Body of pancreas (tissue), 4 donors: ENCODE measurements at regions not wholly inside any gene's neighbourhood (a gene's known extent, or its start where the extent isn't known, plus 50 kb on each side); places are given as distances from the start of the nearest gene placed in this dataset.

Experiments
- ATAC-seq: fragments of 150-250 bp; one replicate; pipeline ENCODE4 v1.9.1; 2016
- DNase-seq, 4 donors: peaks; one replicate each; pipeline ENCODE4 v3.0.0-alpha.2; 2019
- H3K27ac ChIP-seq, 4 donors: fragments of 200-600 bp; sonication (generic); 1 replicate in 3 of 4; 2 replicates in 1 of 4; pipeline versions ENCODE4 v1.5.1 to v1.6.1; 2016 to 2019; ENCODE audit warnings: mild to moderate bottlenecking in 1 of 4, mixed read lengths in 1 of 4, moderate library complexity in 1 of 4
- H3K27me3 ChIP-seq, 2 donors: fragments of 200-600 bp; sonication (generic); one replicate each; pipeline ENCODE4 v1.6.0; 2016; ENCODE audit warnings: mild to moderate bottlenecking in 1 of 2
- H3K36me3 ChIP-seq, 2 donors: fragments of 200-600 bp; sonication (generic); replicated peaks in 1 of 2; 2 replicates each; pipeline ENCODE4 v1.5.1; 2016; ENCODE audit warnings: low read depth in 2 of 2; ENCODE audit not compliant: insufficient read depth in 1 of 2
- H3K4me1 ChIP-seq: fragments of 200-600 bp; sonication (generic); one replicate; pipeline ENCODE4 v1.6.0; 2016
- H3K4me3 ChIP-seq, 2 donors: fragments of 200-600 bp; sonication (generic); 1 replicate in 1 of 2; 2 replicates in 1 of 2; pipeline ENCODE4 v1.5.1; 2016 to 2019
- H3K9me3 ChIP-seq, 3 donors: fragments of 200-600 bp; sonication (generic); 1 replicate in 2 of 3; 2 replicates in 1 of 3; pipeline ENCODE4 v1.5.1; 2016
- POLR2A ChIP-seq, 3 donors: fragments of 450-650 bp; IDR thresholded peaks; one replicate each; pipeline ENCODE4 v1.6.1; 2016; ENCODE audit warnings: antibody characterized with exemption in 3 of 3, mild to moderate bottlenecking in 2 of 3
- WGBS, 2 donors: methylation state at CpG; one replicate each; pipeline ENCODE4 v1.1.5; 2017; 5-methylcytosine and 5-hydroxymethylcytosine counted together
- intact Hi-C: fragments of 100-400 bp; cut with DNase I; formaldehyde crosslinking; loops from one replicate; pipeline ENCODE4 v1.15.1; 2023
- TF ChIP-seq, protein P1 (sequence below), 7 experiments: fragments of 450-650 bp in 4 of 7; fragments of 200-600 bp in 3 of 7; sonication (generic) in 3 of 7; IDR thresholded peaks; one replicate each; pipeline ENCODE4 v1.5.1; 2016 to 2019; ENCODE audit warnings: antibody characterized with exemption in 7 of 7

DNA sequence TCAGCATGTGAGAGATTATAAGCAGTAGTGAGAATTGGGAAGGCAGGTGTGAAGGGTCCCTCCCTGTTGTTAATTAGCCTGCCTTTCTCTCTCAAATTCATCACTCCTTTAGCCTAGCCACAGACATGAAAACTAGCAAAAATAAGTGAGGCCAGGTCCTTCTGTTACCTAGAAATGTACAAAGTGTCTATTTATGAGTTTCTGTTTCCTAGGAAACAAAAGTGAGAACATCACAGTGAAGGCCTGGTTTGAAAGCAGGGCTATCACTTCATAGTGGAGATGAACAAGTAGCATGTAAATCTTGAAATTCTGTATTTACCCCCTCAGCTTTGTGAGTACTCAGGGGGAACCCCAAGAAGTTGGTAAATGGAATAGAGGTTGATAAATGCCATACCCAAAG, 78.2 kb upstream of the UMPS start:
- Histone ChIP-seq H3K4me1 (no peaks in the 10 kb centered on the region), H3K9me3 (no peaks in the 10 kb centered on the region), H3K27ac (no peak overlapping the region), H3K4me3 (no peak overlapping the region), H3K27me3 (no peaks in the 10 kb centered on the region), H3K36me3 (peaks cover 0 to 4% of the 10 kb centered on the region in 2 donors)
- intact Hi-C loops: no loop called here
- TF ChIP-seq POLR2A (IDR thresholded peaks at IDR 0.05): no peak
- TF ChIP-seq, protein P1, sequence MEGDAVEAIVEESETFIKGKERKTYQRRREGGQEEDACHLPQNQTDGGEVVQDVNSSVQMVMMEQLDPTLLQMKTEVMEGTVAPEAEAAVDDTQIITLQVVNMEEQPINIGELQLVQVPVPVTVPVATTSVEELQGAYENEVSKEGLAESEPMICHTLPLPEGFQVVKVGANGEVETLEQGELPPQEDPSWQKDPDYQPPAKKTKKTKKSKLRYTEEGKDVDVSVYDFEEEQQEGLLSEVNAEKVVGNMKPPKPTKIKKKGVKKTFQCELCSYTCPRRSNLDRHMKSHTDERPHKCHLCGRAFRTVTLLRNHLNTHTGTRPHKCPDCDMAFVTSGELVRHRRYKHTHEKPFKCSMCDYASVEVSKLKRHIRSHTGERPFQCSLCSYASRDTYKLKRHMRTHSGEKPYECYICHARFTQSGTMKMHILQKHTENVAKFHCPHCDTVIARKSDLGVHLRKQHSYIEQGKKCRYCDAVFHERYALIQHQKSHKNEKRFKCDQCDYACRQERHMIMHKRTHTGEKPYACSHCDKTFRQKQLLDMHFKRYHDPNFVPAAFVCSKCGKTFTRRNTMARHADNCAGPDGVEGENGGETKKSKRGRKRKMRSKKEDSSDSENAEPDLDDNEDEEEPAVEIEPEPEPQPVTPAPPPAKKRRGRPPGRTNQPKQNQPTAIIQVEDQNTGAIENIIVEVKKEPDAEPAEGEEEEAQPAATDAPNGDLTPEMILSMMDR (IDR thresholded peaks at IDR 0.05): no peak
- ATAC-seq: no peak
- no peak for DNase-seq

DNA sequence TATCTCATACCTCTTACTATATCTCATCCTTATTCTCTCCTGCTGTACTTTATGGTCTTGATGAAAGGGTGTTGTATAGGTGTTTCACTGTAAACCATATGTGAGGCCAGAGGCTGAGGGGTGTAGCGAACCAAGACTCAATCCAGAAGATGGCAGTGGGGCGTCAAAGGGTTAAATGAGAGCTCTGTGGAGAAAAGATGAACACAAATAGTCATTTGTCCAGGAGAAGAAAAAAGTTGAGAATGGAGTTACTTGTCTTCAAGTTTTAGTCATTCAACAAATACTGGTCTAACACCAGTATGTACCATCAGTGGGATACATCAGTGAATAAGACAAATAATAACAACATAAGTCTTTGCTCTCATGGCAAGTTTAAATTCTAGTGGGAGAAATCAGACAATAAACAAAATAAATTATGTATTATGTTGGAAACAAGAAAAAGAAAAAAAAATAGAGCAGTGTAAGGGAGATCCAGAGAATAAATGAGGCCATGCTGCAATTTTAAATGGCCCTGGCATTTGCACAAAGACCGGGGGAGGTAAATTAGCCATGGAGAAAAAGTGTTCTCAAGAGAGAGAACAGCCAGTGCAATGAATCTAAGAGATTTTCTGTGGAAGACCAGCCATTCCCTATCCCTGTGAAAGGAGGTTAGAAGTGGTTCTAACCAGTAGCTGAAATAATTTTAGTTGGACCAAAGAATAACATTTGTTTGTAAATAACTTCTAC, 77.0 kb upstream of the UMPS start:
- Histone ChIP-seq H3K27ac (no peak overlapping the region), H3K27me3 (no peaks in the 10 kb centered on the region), H3K36me3 (peaks cover 0 to 6% of the 10 kb centered on the region in 2 donors), H3K9me3 (no peaks in the 10 kb centered on the region), H3K4me1 (no peaks in the 10 kb centered on the region), H3K4me3 (no peak overlapping the region)
- no peak for DNase-seq
- intact Hi-C loops: no loop called here
- 71 to 80% methylated on average over 3 of the region's 3 CpGs for WGBS, 2 donors
- ATAC-seq: no peak
- TF ChIP-seq, protein P1 (IDR thresholded peaks at IDR 0.05): no peak
- no peak for TF ChIP-seq POLR2A (IDR thresholded peaks at IDR 0.05)

DNA sequence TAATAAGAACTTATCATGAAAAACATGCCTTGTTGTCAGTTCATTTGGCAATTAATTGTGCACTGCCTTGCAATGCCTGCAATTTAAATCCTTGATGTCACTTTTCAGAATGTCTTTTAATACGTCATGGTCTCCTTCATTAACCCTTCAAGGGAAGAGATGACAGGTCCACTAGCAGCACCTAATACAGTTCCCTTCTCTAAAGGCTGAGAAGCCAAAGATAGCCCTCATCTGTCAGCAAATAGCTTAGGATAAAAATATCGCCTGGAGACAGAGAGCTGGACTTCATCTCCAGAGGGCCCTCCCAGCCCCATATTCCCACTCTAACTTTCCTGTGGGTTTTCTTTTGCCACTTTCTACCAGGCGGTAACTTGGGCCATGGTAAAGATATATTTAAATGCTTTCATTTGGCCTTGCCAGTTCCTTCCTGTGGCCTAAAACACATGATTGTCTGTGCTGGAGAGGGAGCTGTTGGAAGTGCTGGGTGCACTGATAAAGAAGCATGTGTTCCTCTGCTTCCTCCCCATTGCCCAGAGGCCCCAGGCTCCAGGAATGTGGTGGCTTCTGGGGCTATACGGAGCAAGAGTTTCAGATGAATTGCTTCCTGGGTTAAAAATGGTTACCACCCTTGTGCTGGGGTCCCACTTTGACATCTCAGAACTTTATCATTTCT, 76.3 kb upstream of the UMPS start:
- peaks cover 0 to 12% of the 10 kb centered on the region in 2 donors for H3K36me3 ChIP-seq
- H3K4me3 ChIP-seq: no peak overlapping the region
- H3K27me3 ChIP-seq: no peaks in the 10 kb centered on the region
- DNase-seq: no peak
- intact Hi-C loops: no loop called here
- H3K27ac ChIP-seq: no peak overlapping the region
- 72 to 82% methylated on average over 4 of the region's 4 CpGs for WGBS, 2 donors
- no peaks in the 10 kb centered on the region for H3K4me1 ChIP-seq
- TF ChIP-seq, protein P1 (IDR thresholded peaks at IDR 0.05): no peak
- no peak for TF ChIP-seq POLR2A (IDR thresholded peaks at IDR 0.05)
- no peak for ATAC-seq
- H3K9me3 ChIP-seq: no peaks in the 10 kb centered on the region

DNA sequence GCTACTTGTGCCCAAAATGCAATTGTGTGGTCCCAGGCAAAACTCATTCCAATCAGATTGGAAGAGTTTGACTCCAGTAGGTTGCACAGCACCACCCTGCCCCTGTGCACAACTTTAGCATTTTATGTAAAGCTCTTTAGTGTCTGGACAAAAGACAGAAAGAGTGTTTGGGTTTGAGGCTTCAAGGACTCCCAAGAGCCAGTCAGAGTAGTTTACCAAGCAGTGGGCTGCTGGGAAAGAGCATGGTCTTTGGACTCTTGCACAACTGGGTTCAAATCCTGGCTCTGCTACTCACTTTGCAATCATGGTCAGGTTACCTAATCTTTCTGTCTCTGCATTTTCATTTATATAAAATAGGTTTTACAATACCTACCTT, 75.8 kb upstream of the UMPS start:
- no peaks in the 10 kb centered on the region for H3K27me3 ChIP-seq
- H3K27ac ChIP-seq: no peak overlapping the region
- DNase-seq: no peak
- intact Hi-C loops: no loop called here
- no peak overlapping the region for H3K4me3 ChIP-seq
- no peaks in the 10 kb centered on the region for H3K9me3 ChIP-seq
- TF ChIP-seq POLR2A (IDR thresholded peaks at IDR 0.05): no peak
- TF ChIP-seq, protein P1 (IDR thresholded peaks at IDR 0.05): no peak
- H3K4me1 ChIP-seq: no peaks in the 10 kb centered on the region
- ATAC-seq: no peak
- peaks cover 0 to 16% of the 10 kb centered on the region in 2 donors for H3K36me3 ChIP-seq

DNA sequence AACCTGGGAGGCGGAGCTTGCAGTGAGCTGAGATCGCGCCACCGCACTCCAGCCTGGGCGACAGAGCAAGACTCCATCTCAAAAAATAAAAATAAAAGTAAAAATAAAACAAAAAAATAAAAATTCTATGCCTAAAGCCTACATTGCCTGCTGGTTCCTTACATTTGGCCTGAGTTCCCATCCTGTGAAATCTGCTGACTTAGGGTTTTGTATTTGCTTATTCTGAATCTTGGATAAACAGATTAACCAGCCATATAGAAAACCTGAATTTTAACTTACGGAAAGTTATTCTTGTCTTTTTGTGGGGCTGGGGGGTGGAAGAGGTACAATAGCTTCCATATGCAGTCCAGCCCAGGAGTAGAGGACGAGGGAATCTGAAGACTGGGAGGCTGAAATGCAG, 73.7 kb upstream of the UMPS start:
- 93 to 99% methylated on average over 7 of the region's 7 CpGs for WGBS, 2 donors
- H3K27ac ChIP-seq: no peak overlapping the region
- TF ChIP-seq, protein P1 (IDR thresholded peaks at IDR 0.05): no peak
- TF ChIP-seq POLR2A (IDR thresholded peaks at IDR 0.05): no peak
- H3K9me3 ChIP-seq: no peaks in the 10 kb centered on the region
- H3K27me3 ChIP-seq: no peaks in the 10 kb centered on the region
- peaks cover 0 to 20% of the 10 kb centered on the region in 2 donors for H3K36me3 ChIP-seq
- ATAC-seq (no peak), DNase-seq (no peak)
- no peak overlapping the region for H3K4me3 ChIP-seq
- no peaks in the 10 kb centered on the region for H3K4me1 ChIP-seq
- intact Hi-C loops: no loop called here
